SK-MEL-5 (cell line): ENCODE measurements at regions not wholly inside any gene's neighbourhood (a gene's known extent, or its start where the extent isn't known, plus 50 kb on each side); places are given as distances from the start of the nearest gene placed in this dataset.
A peak's percentile ranks its signal among the peaks of the same experiment; 100 is the strongest.
"Not testable (repeated sequence)": the region's sequence is repeated elsewhere in the genome, so short reads cannot be mapped to it uniquely, and the experiment has no call there.

ENCODE experiments used
- DNase-seq: peaks from one replicate; pipeline ENCODE4 v3.0.0-alpha.2; 2016; ENCODE audit warnings: low read depth, low spot score
- in situ Hi-C: cut with HindIII; loops from 2 replicates; pipeline ENCODE4 v1.10.0; 2016; ENCODE audit warnings: low sequenced_read_pairs, high pct_unique_total_duplicates, low pct_unique_long_range_greater_than_20kb

- no peak for DNase-seq
- in situ Hi-C loops, result no loop called here
Observed at GRCh38 chr6:15096894-15097837, 148.7 kb upstream of the JARID2 start.

- no peak for DNase-seq
- in situ Hi-C loops, result no loop called here
Observed at GRCh38 chr6:15101130-15101529, 144.7 kb upstream of the JARID2 start.

- in situ Hi-C loops, result no loop called here
- DNase-seq, result no peak
Observed at GRCh38 chr6:15102241-15102640, 143.6 kb upstream of the JARID2 start.

- no peak for DNase-seq
- in situ Hi-C loops, result no loop called here
Observed at GRCh38 chr6:15106958-15107643, 138.8 kb upstream of the JARID2 start.

- no peak for DNase-seq
- in situ Hi-C loops, result no loop called here
Observed at GRCh38 chr6:15107644-15108382, 138.1 kb upstream of the JARID2 start.

GRCh38 chr6:15108383-15108715 lies 137.5 kb upstream of the JARID2 start:
- in situ Hi-C loops, result no loop called here

GRCh38 chr6:15109338-15110090 lies 136.4 kb upstream of the JARID2 start:
- in situ Hi-C loops, result no loop called here
- no peak for DNase-seq

More at GRCh38 chr6:15108383-15108715, 137.5 kb upstream of the JARID2 start:
- DNase-seq, result no peak

GRCh38 chr6:15110726-15111354 lies 135.0 kb upstream of the JARID2 start:
- in situ Hi-C loops, result no loop called here

GRCh38 chr6:15111576-15111975 lies 134.3 kb upstream of the JARID2 start:
- DNase-seq, in situ Hi-C loops: not testable (repeated sequence)

More at GRCh38 chr6:15110726-15111354, 135.0 kb upstream of the JARID2 start:
- no peak for DNase-seq

GRCh38 chr6:15113587-15113986 lies 132.3 kb upstream of the JARID2 start:
- in situ Hi-C loops, result no loop called here
- DNase-seq, result peak; percentile 25

- peak; percentile 22 for DNase-seq
- in situ Hi-C loops, result no loop called here
Observed at GRCh38 chr6:15114061-15114460, 131.8 kb upstream of the JARID2 start.

GRCh38 chr6:15116889-15117288 lies 129.0 kb upstream of the JARID2 start:
- in situ Hi-C loops, result no loop called here
- DNase-seq, result no peak

GRCh38 chr6:15121443-15121842 lies 124.4 kb upstream of the JARID2 start:
- DNase-seq, result no peak
- in situ Hi-C loops, result no loop called here

- no peak for DNase-seq
- in situ Hi-C loops, result no loop called here
Observed at GRCh38 chr6:15121977-15122550, 123.8 kb upstream of the JARID2 start.

- no peak for DNase-seq
- in situ Hi-C loops, result no loop called here
Observed at GRCh38 chr6:15129887-15130286, 116.0 kb upstream of the JARID2 start.

GRCh38 chr6:15131234-15131633 lies 114.6 kb upstream of the JARID2 start:
- in situ Hi-C loops, result no loop called here

GRCh38 chr6:15131651-15132061 lies 114.2 kb upstream of the JARID2 start:
- no peak for DNase-seq
- in situ Hi-C loops, result no loop called here

More at GRCh38 chr6:15131234-15131633, 114.6 kb upstream of the JARID2 start:
- no peak for DNase-seq
